OCI-LY3 (cell line): ENCODE measurements at regions not wholly inside any gene's neighbourhood (a gene's known extent, or its start where the extent isn't known, plus 50 kb on each side); places are given as distances from the start of the nearest gene placed in this dataset.

Experiments used
- CTCF ChIP-seq: fragments of 200-600, 300-600 bp; sonication (generic); IDR thresholded peaks from 2 replicates; pipeline ENCODE4 v1.5.1; 2014; ENCODE audit warnings: antibody characterized with exemption, low read length, low read depth
- EZH2phosphoT487 ChIP-seq: fragments of 200-600 bp; shearing (Covaris generic); IDR thresholded peaks from 2 replicates; pipeline ENCODE4 v1.6.1; 2018; ENCODE audit warnings: antibody characterized with exemption, mixed run types, low read depth

GRCh38 chr6:40708049-40708448 is 120.9 kb upstream of the LRFN2 start:
- TF ChIP-seq CTCF (no peak), EZH2phosphoT487 (no peak)
